ENCODE measurements at regions not wholly inside any gene's neighbourhood (a gene's known extent, or its start where the extent isn't known, plus 50 kb on each side); places are given as distances from the start of the nearest gene placed in this dataset.

GRCh38 chr12:115457798-115458197 lies 773.8 kb upstream of the TBX3 start:
- TF ChIP-seq CTCF (IDR thresholded peaks at IDR 0.05; ENCODE audit: borderline replicate concordance, insufficient read depth, low read depth, low read length), result no peak
- no peak overlapping the region for H3K4me3 ChIP-seq (ENCODE audit: low read depth, low read length)

- no peak for TF ChIP-seq CTCF (IDR thresholded peaks at IDR 0.05; ENCODE audit: borderline replicate concordance, insufficient read depth, low read depth, low read length)
- no peak overlapping the region for H3K4me3 ChIP-seq (ENCODE audit: low read depth, low read length)
These were observed 773.1 kb upstream of the TBX3 start for GRCh38 chr12:115456946-115457689.

GRCh38 chr12:115455268-115455681 lies 771.3 kb upstream of the TBX3 start:
- no peak for TF ChIP-seq CTCF (IDR thresholded peaks at IDR 0.05; ENCODE audit: borderline replicate concordance, insufficient read depth, low read depth, low read length)
- no peak overlapping the region for H3K4me3 ChIP-seq (ENCODE audit: low read depth, low read length)

- TF ChIP-seq CTCF (IDR thresholded peaks at IDR 0.05; ENCODE audit: borderline replicate concordance, insufficient read depth, low read depth, low read length), result no peak
- no peak overlapping the region for H3K4me3 ChIP-seq (ENCODE audit: low read depth, low read length)
These were observed 768.8 kb upstream of the TBX3 start for GRCh38 chr12:115452751-115453281.

GRCh38 chr12:115451780-115452736 lies 768.1 kb upstream of the TBX3 start:
- no peak for TF ChIP-seq CTCF (IDR thresholded peaks at IDR 0.05; ENCODE audit: borderline replicate concordance, insufficient read depth, low read depth, low read length)
- no peak overlapping the region for H3K4me3 ChIP-seq (ENCODE audit: low read depth, low read length)

GRCh38 chr12:115451151-115451779 lies 767.3 kb upstream of the TBX3 start:
- no peak overlapping the region for H3K4me3 ChIP-seq (ENCODE audit: low read depth, low read length)

More at GRCh38 chr12:115451151-115451779, 767.3 kb upstream of the TBX3 start:
- no peak for TF ChIP-seq CTCF (IDR thresholded peaks at IDR 0.05; ENCODE audit: borderline replicate concordance, insufficient read depth, low read depth, low read length)

Data from GM12875 (cell line).